HepG2 (cell line): ENCODE measurements at regions not wholly inside any gene's neighbourhood (a gene's known extent, or its start where the extent isn't known, plus 50 kb on each side); places are given as distances from the start of the nearest gene placed in this dataset.

Source experiments
- ATAC-seq: fragments of 200-7000 bp; cut with Tn5 transposase; 3 replicates; pipeline ENCODE4 v1.9.1; 2020; ENCODE audit warnings: mild to moderate bottlenecking, moderate library complexity
- BruUV-seq: library from RNA; stranded (reverse); fragments of 400-500 nt; replicated peaks from 2 replicates; lab custom pipeline; 2021; lab: Mats Ljungman, UMichigan
- CTCF ChIA-PET: fragments of 300-600 bp; formaldehyde crosslinking; extraction: SDS; loops from one replicate; lab custom pipeline; 2021; ENCODE audit warnings: low total read pairs, inconsistent platforms, low intra/inter-chr PET ratio; lab: Yijun Ruan, JAX
- POLR2A ChIA-PET: fragments of 350-600 bp; sonication (Branson Sonifier 250); formaldehyde crosslinking; loops from one replicate; lab custom pipeline; 2020; ENCODE audit warnings: antibody characterized with exemption, inconsistent platforms; lab: Yijun Ruan, JAX
- DNase-seq: peaks from one replicate; pipeline ENCODE4 v3.0.0-alpha.2; 2015; ENCODE audit warnings: low spot score
- FAIRE-seq: peaks from 3 replicates; lab custom pipeline; 2011; peaks lifted over from hg19 to GRCh38; lab: Jason Lieb, UNC
- H2AFZ ChIP-seq: one replicate; pipeline ENCODE4 v1.6.1; 2011; ENCODE audit warnings: low read length, inconsistent platforms
- H3K27ac ChIP-seq: fragments of 300-600 bp; 3 replicates; pipeline ENCODE4 v1.8.0; 2011; ENCODE audit warnings: mixed run types, mild to moderate bottlenecking, mixed read lengths, low read length, inconsistent platforms; ENCODE audit not compliant: insufficient read depth; ENCODE audit errors: extremely low read length
- H3K27me3 ChIP-seq, 2 experiments: fragments of 200-600 bp in 1 of 2; 2 replicates in 1 of 2; 3 replicates in 1 of 2; pipeline versions ENCODE4 v1.6.0 to v1.8.0; 2011; ENCODE audit warnings: low read length in 2 of 2, mild to moderate bottlenecking in 2 of 2, moderate library complexity in 2 of 2, inconsistent platforms in 1 of 2; ENCODE audit not compliant: insufficient read depth in 2 of 2, control insufficient read depth in 1 of 2
- H3K36me3 ChIP-seq, 2 experiments: fragments of 200-600 bp in 1 of 2; replicated peaks in 1 of 2; 2 replicates in 1 of 2; 3 replicates in 1 of 2; pipeline versions ENCODE4 v1.5.1 to v1.8.0; 2011; ENCODE audit warnings: low read length in 2 of 2, inconsistent platforms in 1 of 2; ENCODE audit not compliant: insufficient read depth in 2 of 2, control insufficient read depth in 1 of 2
- H3K4me1 ChIP-seq: 2 replicates; pipeline ENCODE4 v1.5.1; 2012; ENCODE audit warnings: low read length, inconsistent platforms; ENCODE audit not compliant: insufficient read depth
- H3K4me2 ChIP-seq: 2 replicates; pipeline ENCODE4 v1.6.0; 2011; ENCODE audit warnings: low read depth, low read length, inconsistent platforms
- H3K4me3 ChIP-seq, 3 experiments: fragments of 200-600 bp in 1 of 3; sonication (generic), shearing (Covaris generic) in 1 of 3; replicated peaks in 1 of 3; 2 replicates each; pipeline ENCODE4 v1.5.1; 2011 to 2016; ENCODE audit warnings: low read length in 3 of 3, inconsistent platforms in 2 of 3, low read depth in 2 of 3, mild to moderate bottlenecking in 2 of 3, control low read depth in 1 of 3, mixed read lengths in 1 of 3; ENCODE audit not compliant: insufficient read depth in 1 of 3
- H3K79me2 ChIP-seq: one replicate; pipeline ENCODE4 v1.6.1; 2011; ENCODE audit warnings: low read length, inconsistent platforms; ENCODE audit not compliant: insufficient read depth
- H3K9ac ChIP-seq: 2 replicates; pipeline ENCODE4 v1.6.0; 2011; ENCODE audit warnings: mild to moderate bottlenecking, low read depth, low read length, inconsistent platforms; ENCODE audit not compliant: insufficient read depth
- H3K9me3 ChIP-seq: 2 replicates; pipeline ENCODE4 v1.5.1; 2012; ENCODE audit warnings: mild to moderate bottlenecking, low read length
- H4K20me1 ChIP-seq: 2 replicates; pipeline ENCODE4 v1.6.0; 2011; ENCODE audit warnings: inconsistent platforms, mild to moderate bottlenecking, low read length, moderate library complexity; ENCODE audit not compliant: insufficient read depth
- CBFB ChIP-seq: sonication (generic); formaldehyde crosslinking; IDR thresholded peaks from 2 replicates; pipeline ENCODE4 v1.4.0; 2020; ENCODE audit warnings: missing genetic modification reagents
- FOXM1 ChIP-seq: sonication (generic); formaldehyde crosslinking; IDR thresholded peaks from 2 replicates; pipeline ENCODE4 v1.5.0; 2020; ENCODE audit warnings: missing genetic modification reagents
- HHEX ChIP-seq: IDR thresholded peaks from 2 replicates; pipeline ENCODE4 v1.6.1; 2016; ENCODE audit warnings: control low read depth
- MTA3 ChIP-seq: sonication (generic); formaldehyde crosslinking; IDR thresholded peaks from 2 replicates; pipeline ENCODE4 v1.4.0; 2020; ENCODE audit warnings: missing genetic modification reagents
- RARG ChIP-seq: sonication (generic); formaldehyde crosslinking; IDR thresholded peaks from 2 replicates; pipeline ENCODE4 v1.4.0; 2020; ENCODE audit warnings: low read depth, mild to moderate bottlenecking, missing genetic modification reagents
- RCOR2 ChIP-seq: IDR thresholded peaks from 2 replicates; pipeline ENCODE4 v1.6.1; 2016; ENCODE audit warnings: missing biosample characterization, missing genetic modification reagents
- U2AF1 ChIP-seq: fragments of 200-400 bp; formaldehyde crosslinking; optimal IDR thresholded peaks from 2 replicates; pipeline ENCODE3; 2017; ENCODE audit warnings: mild to moderate bottlenecking, low read depth, low read length
- ZFP37 ChIP-seq: sonication (generic); formaldehyde crosslinking; IDR thresholded peaks from 2 replicates; pipeline ENCODE4 v1.4.0; 2020; ENCODE audit warnings: missing genetic modification reagents, borderline replicate concordance
- ZNF280D ChIP-seq: sonication (generic); formaldehyde crosslinking; IDR thresholded peaks from 2 replicates; pipeline ENCODE4 v1.5.1; 2020; ENCODE audit warnings: mild to moderate bottlenecking, missing genetic modification reagents
- ZNF530 ChIP-seq: sonication (generic); formaldehyde crosslinking; IDR thresholded peaks from 2 replicates; pipeline ENCODE4 v1.5.0; 2020; ENCODE audit warnings: low read depth, mild to moderate bottlenecking, missing genetic modification reagents
- ZNF713 ChIP-seq: sonication (generic); formaldehyde crosslinking; IDR thresholded peaks from 2 replicates; pipeline ENCODE4 v1.4.0; 2020; ENCODE audit warnings: mild to moderate bottlenecking, missing genetic modification reagents
- WGBS: methylation state at CpG from one replicate; pipeline ENCODE4 v1.1.6; 2017; ENCODE audit warnings: low lambda C conversion rate; 5-methylcytosine and 5-hydroxymethylcytosine counted together
- in situ Hi-C: cut with HindIII; loops from 2 replicates; pipeline ENCODE4 v1.10.0; 2017; ENCODE audit warnings: low pct_unique_long_range_greater_than_20kb; ENCODE audit not compliant: extremely low pct_ligation_motif_present
- intact Hi-C: fragments of 100-400 bp; cut with micrococcal nuclease; formaldehyde crosslinking; loops from one replicate; pipeline ENCODE4 v1.10.0; 2022; ENCODE audit not compliant: unreplicated experiment
- TF ChIP-seq, protein P1 (sequence below): sonication (generic); formaldehyde crosslinking; conservative IDR thresholded peaks from 2 replicates; pipeline ENCODE4 v1.8.0; 2022; ENCODE audit warnings: mild to moderate bottlenecking, moderate library complexity, missing genetic modification reagents
- TF ChIP-seq, protein P2 (sequence below): sonication (generic); formaldehyde crosslinking; IDR thresholded peaks from 2 replicates; pipeline ENCODE4 v1.5.1; 2020; ENCODE audit warnings: missing genetic modification reagents, mild to moderate bottlenecking, borderline replicate concordance

- Histone ChIP-seq H3K79me2 (no peaks in the 10 kb centered on the region), H3K36me3 (no peaks in the 10 kb centered on the region), H3K4me3 (no peak overlapping the region), H3K9me3 (no peaks in the 10 kb centered on the region), H4K20me1 (peaks cover 32% of the 10 kb centered on the region; the same call in 1 of the 2 replicates), H3K27ac (no peak overlapping the region), H3K4me1 (no peaks in the 10 kb centered on the region), H2AFZ (no peak overlapping the region), H3K9ac (no peak overlapping the region), H3K4me2 (no peak overlapping the region), H3K27me3 (peaks cover 17 to 77% of the 10 kb centered on the region in 2 experiments; a peak in 4 of 5 replicates)
- WGBS = 8% methylated on average over 5 of the region's 5 CpGs
- no peak for ATAC-seq
- TF ChIP-seq ZNF530 (CRISPR knock-in tag) (no peak), ZNF713 (no peak), FOXM1 (CRISPR knock-in tag) (no peak), ZNF280D (no peak), HHEX (CRISPR knock-in tag) (no peak), RARG (CRISPR knock-in tag) (no peak), ZFP37 (CRISPR knock-in tag) (no peak), CBFB (CRISPR knock-in tag) (no peak), MTA3 (CRISPR knock-in tag) (no peak), U2AF1 (no peak), RCOR2 (no peak)
- TF ChIP-seq, protein P1, sequence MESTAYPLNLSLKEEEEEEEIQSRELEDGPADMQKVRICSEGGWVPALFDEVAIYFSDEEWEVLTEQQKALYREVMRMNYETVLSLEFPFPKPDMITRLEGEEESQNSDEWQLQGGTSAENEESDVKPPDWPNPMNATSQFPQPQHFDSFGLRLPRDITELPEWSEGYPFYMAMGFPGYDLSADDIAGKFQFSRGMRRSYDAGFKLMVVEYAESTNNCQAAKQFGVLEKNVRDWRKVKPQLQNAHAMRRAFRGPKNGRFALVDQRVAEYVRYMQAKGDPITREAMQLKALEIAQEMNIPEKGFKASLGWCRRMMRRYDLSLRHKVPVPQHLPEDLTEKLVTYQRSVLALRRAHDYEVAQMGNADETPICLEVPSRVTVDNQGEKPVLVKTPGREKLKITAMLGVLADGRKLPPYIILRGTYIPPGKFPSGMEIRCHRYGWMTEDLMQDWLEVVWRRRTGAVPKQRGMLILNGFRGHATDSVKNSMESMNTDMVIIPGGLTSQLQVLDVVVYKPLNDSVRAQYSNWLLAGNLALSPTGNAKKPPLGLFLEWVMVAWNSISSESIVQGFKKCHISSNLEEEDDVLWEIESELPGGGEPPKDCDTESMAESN (CRISPR knock-in tag) = no peak
- TF ChIP-seq, protein P2, sequence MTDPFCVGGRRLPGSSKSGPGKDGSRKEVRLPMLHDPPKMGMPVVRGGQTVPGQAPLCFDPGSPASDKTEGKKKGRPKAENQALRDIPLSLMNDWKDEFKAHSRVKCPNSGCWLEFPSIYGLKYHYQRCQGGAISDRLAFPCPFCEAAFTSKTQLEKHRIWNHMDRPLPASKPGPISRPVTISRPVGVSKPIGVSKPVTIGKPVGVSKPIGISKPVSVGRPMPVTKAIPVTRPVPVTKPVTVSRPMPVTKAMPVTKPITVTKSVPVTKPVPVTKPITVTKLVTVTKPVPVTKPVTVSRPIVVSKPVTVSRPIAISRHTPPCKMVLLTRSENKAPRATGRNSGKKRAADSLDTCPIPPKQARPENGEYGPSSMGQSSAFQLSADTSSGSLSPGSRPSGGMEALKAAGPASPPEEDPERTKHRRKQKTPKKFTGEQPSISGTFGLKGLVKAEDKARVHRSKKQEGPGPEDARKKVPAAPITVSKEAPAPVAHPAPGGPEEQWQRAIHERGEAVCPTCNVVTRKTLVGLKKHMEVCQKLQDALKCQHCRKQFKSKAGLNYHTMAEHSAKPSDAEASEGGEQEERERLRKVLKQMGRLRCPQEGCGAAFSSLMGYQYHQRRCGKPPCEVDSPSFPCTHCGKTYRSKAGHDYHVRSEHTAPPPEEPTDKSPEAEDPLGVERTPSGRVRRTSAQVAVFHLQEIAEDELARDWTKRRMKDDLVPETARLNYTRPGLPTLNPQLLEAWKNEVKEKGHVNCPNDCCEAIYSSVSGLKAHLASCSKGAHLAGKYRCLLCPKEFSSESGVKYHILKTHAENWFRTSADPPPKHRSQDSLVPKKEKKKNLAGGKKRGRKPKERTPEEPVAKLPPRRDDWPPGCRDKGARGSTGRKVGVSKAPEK (CRISPR knock-in tag) = no peak
- ChIA-PET POLR2A (no interaction called here), CTCF (no interaction called here)
- no TSS peak for BruUV-seq
- no peak for FAIRE-seq
- intact Hi-C loops (no loop called here), in situ Hi-C loops (no loop called here)
- no peak for DNase-seq
These were observed 117.8 kb downstream of the RPLP1 start for GRCh38 chr15:69570454-69570853.
